DND-41 (cell line): ENCODE measurements at regions not wholly inside any gene's neighbourhood (a gene's known extent, or its start where the extent isn't known, plus 50 kb on each side); places are given as distances from the start of the nearest gene placed in this dataset.
A peak's percentile ranks its signal among the peaks of the same experiment; 100 is the strongest.

ENCODE experiments used
- ATAC-seq: fragments of 200-7000 bp; cut with Tn5 transposase; 3 replicates; pipeline ENCODE4 v1.9.1; 2021; ENCODE audit warnings: low read depth; ENCODE audit not compliant: insufficient read depth
- DNase-seq: peaks from one replicate; pipeline ENCODE4 v3.0.0-alpha.2; 2020
- H2AFZ ChIP-seq: 2 replicates; pipeline ENCODE4 v1.6.0; 2012; ENCODE audit warnings: low read depth, low read length
- H3K27ac ChIP-seq: 2 replicates; pipeline ENCODE4 v1.5.1; 2012; ENCODE audit warnings: low read length, inconsistent platforms
- H3K27me3 ChIP-seq: fragments of 200-600 bp; sonication (generic); 2 replicates; pipeline ENCODE4 v1.6.0; 2012; ENCODE audit warnings: low read length, mild to moderate bottlenecking, inconsistent platforms; ENCODE audit not compliant: insufficient read depth, poor library complexity
- H3K36me3 ChIP-seq: 2 replicates; pipeline ENCODE4 v1.5.1; 2012; ENCODE audit warnings: low read length, inconsistent platforms; ENCODE audit not compliant: insufficient read depth
- H3K4me1 ChIP-seq: 2 replicates; pipeline ENCODE4 v1.5.1; 2012; ENCODE audit warnings: mild to moderate bottlenecking, low read length; ENCODE audit not compliant: insufficient read depth
- H3K4me2 ChIP-seq: 2 replicates; pipeline ENCODE4 v1.6.0; 2012; ENCODE audit warnings: mild to moderate bottlenecking, moderate library complexity, low read length, inconsistent platforms; ENCODE audit not compliant: insufficient read depth
- H3K4me3 ChIP-seq, 2 experiments: fragments of 200-600 bp in 1 of 2; shearing (Covaris generic) in 1 of 2; 2 replicates each; pipeline ENCODE4 v1.5.1; 2012 to 2016; ENCODE audit warnings: inconsistent platforms in 2 of 2, low read length in 2 of 2, mild to moderate bottlenecking in 2 of 2, low read depth in 1 of 2, moderate library complexity in 1 of 2
- H3K79me2 ChIP-seq: 2 replicates; pipeline ENCODE4 v1.6.0; 2012; ENCODE audit warnings: low read length, inconsistent platforms; ENCODE audit not compliant: insufficient read depth
- H3K9ac ChIP-seq: 2 replicates; pipeline ENCODE4 v1.6.0; 2012; ENCODE audit warnings: low read depth, mild to moderate bottlenecking, inconsistent platforms, low read length, moderate library complexity
- H3K9me3 ChIP-seq: 2 replicates; pipeline ENCODE4 v1.5.1; 2012; ENCODE audit warnings: low read length, moderate library complexity, mild to moderate bottlenecking, inconsistent platforms; ENCODE audit not compliant: insufficient read depth, severe bottlenecking
- H4K20me1 ChIP-seq: 2 replicates; pipeline ENCODE4 v1.6.0; 2012; ENCODE audit warnings: low read length; ENCODE audit not compliant: insufficient read depth
- CTCF ChIP-seq: IDR thresholded peaks from 2 replicates; pipeline ENCODE4 v1.5.1; 2012; ENCODE audit warnings: borderline replicate concordance, low read length, moderate library complexity, mild to moderate bottlenecking; ENCODE audit not compliant: poor library complexity, severe bottlenecking; ENCODE audit errors: extremely low read depth
- EZH2 ChIP-seq: IDR thresholded peaks from 3 replicates; pipeline ENCODE4 v1.6.1; 2012; ENCODE audit warnings: borderline replicate concordance, low read depth, mild to moderate bottlenecking, moderate library complexity, low read length, inconsistent platforms; ENCODE audit not compliant: severe bottlenecking

- no peak for ATAC-seq
- peak; percentile 17 for DNase-seq
- TF ChIP-seq CTCF (no peak), EZH2 (no peak)
- Histone ChIP-seq H2AFZ (no peak overlapping the region), H3K27ac (no peak overlapping the region), H3K9me3 (peaks cover 7% of the 10 kb centered on the region), H3K36me3 (no peaks in the 10 kb centered on the region), H3K4me2 (no peak overlapping the region), H3K79me2 (no peaks in the 10 kb centered on the region), H4K20me1 (no peaks in the 10 kb centered on the region), H3K27me3 (no peaks in the 10 kb centered on the region), H3K4me3 (no peak overlapping the region), H3K4me1 (no peaks in the 10 kb centered on the region), H3K9ac (no peak overlapping the region)
Measured at GRCh38 chr3:194536871-194537637, 50.3 kb upstream of the ATP13A3 start.
